Esophagus muscularis mucosa (tissue), 4 donors: ENCODE measurements at regions not wholly inside any gene's neighbourhood (a gene's known extent, or its start where the extent isn't known, plus 50 kb on each side); places are given as distances from the start of the nearest gene placed in this dataset.

ENCODE experiments used
- EP300 ChIP-seq: sonication (generic); formaldehyde crosslinking; IDR thresholded peaks from one replicate; pipeline ENCODE4 v1.6.1; 2017; ENCODE audit warnings: antibody characterized with exemption
- POLR2A ChIP-seq: fragments of 450-650 bp; IDR thresholded peaks from one replicate; pipeline ENCODE4 v1.6.1; 2017; ENCODE audit warnings: antibody characterized with exemption, moderate library complexity, mild to moderate bottlenecking, low read depth
- POLR2AphosphoS5 ChIP-seq, 2 donors: sonication (generic); formaldehyde crosslinking; IDR thresholded peaks; one replicate each; pipeline ENCODE4 v1.6.1; 2017; ENCODE audit warnings: antibody characterized with exemption in 2 of 2
- TF ChIP-seq, protein P1 (sequence below), 3 experiments: fragments of 200-600 bp in 2 of 3; fragments of 450-650 bp in 1 of 3; sonication (generic) in 2 of 3; IDR thresholded peaks; one replicate each; pipeline ENCODE4 v1.5.1; 2017 to 2019; ENCODE audit warnings: antibody characterized with exemption in 3 of 3, mild to moderate bottlenecking in 2 of 3, moderate library complexity in 1 of 3

DNA sequence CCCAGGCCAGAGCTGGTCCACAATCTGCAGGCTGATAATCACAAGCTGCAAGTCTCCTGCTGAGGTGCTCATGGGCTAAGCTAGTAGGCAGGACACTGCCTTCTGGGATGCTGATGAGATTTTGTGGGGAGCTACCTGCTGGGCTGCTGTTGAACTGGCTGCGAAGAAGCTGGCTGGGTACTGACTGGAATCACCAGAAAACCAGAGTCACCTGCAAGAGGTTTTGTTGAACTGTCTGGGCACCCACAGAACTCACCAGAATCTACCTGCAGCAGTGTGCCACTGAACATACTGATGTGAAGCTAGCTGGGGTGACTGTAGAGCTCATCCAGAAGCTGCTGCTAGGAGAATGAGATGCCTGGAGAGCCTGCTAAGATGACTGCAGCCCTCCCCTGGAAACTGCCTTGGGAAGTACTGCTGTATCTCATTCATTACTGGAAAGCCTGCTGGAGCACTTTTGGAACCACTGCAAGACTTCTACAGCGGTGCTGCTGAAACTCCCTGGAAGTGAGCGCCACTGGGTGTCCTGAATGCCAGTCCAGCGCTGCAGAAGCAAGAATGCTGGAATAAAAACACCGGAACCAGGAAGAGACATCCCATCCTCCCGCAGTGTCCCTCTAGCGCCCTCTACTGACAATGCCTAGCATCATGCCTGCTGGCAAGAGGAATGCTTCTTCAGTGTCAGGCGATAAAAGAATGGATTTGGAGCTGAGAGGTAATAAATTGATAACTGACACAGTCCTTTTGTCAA, 64.9 kb upstream of the ARHGAP18 start:
- TF ChIP-seq POLR2A (no peak), POLR2AphosphoS5 (IDR thresholded peaks at IDR 0.05) (peak in 1 of 2 donors; percentile 37), EP300 (no peak)
- TF ChIP-seq, protein P1, sequence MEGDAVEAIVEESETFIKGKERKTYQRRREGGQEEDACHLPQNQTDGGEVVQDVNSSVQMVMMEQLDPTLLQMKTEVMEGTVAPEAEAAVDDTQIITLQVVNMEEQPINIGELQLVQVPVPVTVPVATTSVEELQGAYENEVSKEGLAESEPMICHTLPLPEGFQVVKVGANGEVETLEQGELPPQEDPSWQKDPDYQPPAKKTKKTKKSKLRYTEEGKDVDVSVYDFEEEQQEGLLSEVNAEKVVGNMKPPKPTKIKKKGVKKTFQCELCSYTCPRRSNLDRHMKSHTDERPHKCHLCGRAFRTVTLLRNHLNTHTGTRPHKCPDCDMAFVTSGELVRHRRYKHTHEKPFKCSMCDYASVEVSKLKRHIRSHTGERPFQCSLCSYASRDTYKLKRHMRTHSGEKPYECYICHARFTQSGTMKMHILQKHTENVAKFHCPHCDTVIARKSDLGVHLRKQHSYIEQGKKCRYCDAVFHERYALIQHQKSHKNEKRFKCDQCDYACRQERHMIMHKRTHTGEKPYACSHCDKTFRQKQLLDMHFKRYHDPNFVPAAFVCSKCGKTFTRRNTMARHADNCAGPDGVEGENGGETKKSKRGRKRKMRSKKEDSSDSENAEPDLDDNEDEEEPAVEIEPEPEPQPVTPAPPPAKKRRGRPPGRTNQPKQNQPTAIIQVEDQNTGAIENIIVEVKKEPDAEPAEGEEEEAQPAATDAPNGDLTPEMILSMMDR (IDR thresholded peaks at IDR 0.05), result peak; percentile 72 to 94 (median 80)
